HG02571 (cell line): ENCODE measurements at regions not wholly inside any gene's neighbourhood (a gene's known extent, or its start where the extent isn't known, plus 50 kb on each side); places are given as distances from the start of the nearest gene placed in this dataset.

Experiments
- ATAC-seq: cut with Tn5 transposase; IDR thresholded peaks from one replicate; pipeline ENCODE4 v1.9.1; 2021; ENCODE audit warnings: mild to moderate bottlenecking, moderate library complexity; ENCODE audit not compliant: unreplicated experiment

- ATAC-seq, result no peak
These were observed 160.3 kb downstream of the PTEN start for GRCh38 chr10:88023676-88024075.

GRCh38 chr10:88026031-88026430 lies 162.6 kb downstream of the PTEN start:
- no peak for ATAC-seq

GRCh38 chr10:88027570-88027969 lies 164.1 kb downstream of the PTEN start:
- ATAC-seq, result no peak

GRCh38 chr10:88028072-88028471 lies 164.6 kb downstream of the PTEN start:
- no peak for ATAC-seq

GRCh38 chr10:88028654-88029053 lies 165.2 kb downstream of the PTEN start:
- no peak for ATAC-seq

- ATAC-seq, result no peak
These were observed 169.1 kb downstream of the PTEN start for GRCh38 chr10:88032566-88032965.

GRCh38 chr10:88033385-88033784 lies 170.0 kb downstream of the PTEN start:
- ATAC-seq, result no peak

- no peak for ATAC-seq
These were observed 170.4 kb downstream of the PTEN start for GRCh38 chr10:88033793-88034192.

GRCh38 chr10:88036126-88036525 lies 172.7 kb downstream of the PTEN start:
- ATAC-seq, result no peak

GRCh38 chr10:88037623-88038022 lies 174.2 kb downstream of the PTEN start:
- ATAC-seq, result no peak

- no peak for ATAC-seq
These were observed 174.8 kb downstream of the PTEN start for GRCh38 chr10:88038268-88038667.

GRCh38 chr10:88039496-88040200 lies 176.2 kb downstream of the PTEN start:
- no peak for ATAC-seq

- ATAC-seq, result no peak
These were observed 178.1 kb downstream of the PTEN start for GRCh38 chr10:88041243-88042159.

- ATAC-seq, result no peak
These were observed 179.0 kb downstream of the PTEN start for GRCh38 chr10:88042160-88043100.

- no peak for ATAC-seq
These were observed 181.7 kb downstream of the PTEN start for GRCh38 chr10:88045096-88045495.

- no peak for ATAC-seq
These were observed 182.4 kb downstream of the PTEN start for GRCh38 chr10:88045656-88046415.

- no peak for ATAC-seq
These were observed 184.2 kb downstream of the PTEN start for GRCh38 chr10:88047579-88047978.

- ATAC-seq, result no peak
These were observed 184.9 kb downstream of the PTEN start for GRCh38 chr10:88048312-88048711.

GRCh38 chr10:88049204-88049603 lies 185.8 kb downstream of the PTEN start:
- no peak for ATAC-seq

- no peak for ATAC-seq
These were observed 194.3 kb downstream of the PTEN start for GRCh38 chr10:88057720-88058119.
